Astrocyte (in vitro differentiated cells and primary cell): ENCODE measurements at regions not wholly inside any gene's neighbourhood (a gene's known extent, or its start where the extent isn't known, plus 50 kb on each side); places are given as distances from the start of the nearest gene placed in this dataset.

Source experiments
- CTCF ChIP-seq: IDR thresholded peaks from 2 replicates; pipeline ENCODE4 v1.5.1; 2011; ENCODE audit warnings: low read depth, mild to moderate bottlenecking, inconsistent platforms, low read length, moderate library complexity; ENCODE audit not compliant: insufficient read depth
- EZH2 ChIP-seq: IDR thresholded peaks from 2 replicates; pipeline ENCODE4 v1.6.1; 2012; ENCODE audit warnings: mild to moderate bottlenecking, low read length, inconsistent platforms; ENCODE audit not compliant: insufficient read depth

GRCh38 chr9:120261419-120261818 is 318.5 kb downstream of the CDK5RAP2 start:
- no peak for TF ChIP-seq CTCF
- no peak for TF ChIP-seq EZH2
